Transverse colon (tissue), 4 donors: ENCODE measurements at regions not wholly inside any gene's neighbourhood (a gene's known extent, or its start where the extent isn't known, plus 50 kb on each side); places are given as distances from the start of the nearest gene placed in this dataset.

ENCODE experiments used
- DNase-seq: peaks from one replicate; pipeline ENCODE4 v3.0.0-alpha.2; 2019
- H3K27ac ChIP-seq, 4 donors: fragments of 200-600 bp; sonication (generic); 2 replicates each; pipeline ENCODE4 v1.5.1; 2016 to 2018; ENCODE audit warnings: inconsistent platforms in 4 of 4
- H3K27me3 ChIP-seq: fragments of 200-600 bp; sonication (generic); 2 replicates; pipeline ENCODE4 v1.5.1; 2017; ENCODE audit warnings: inconsistent platforms
- H3K36me3 ChIP-seq, 4 donors: fragments of 200-600 bp; sonication (generic); 2 replicates each; pipeline ENCODE4 v1.5.1; 2017 to 2019; ENCODE audit warnings: inconsistent platforms in 4 of 4
- H3K4me1 ChIP-seq, 4 donors: fragments of 200-600 bp; sonication (generic); 2 replicates each; pipeline ENCODE4 v1.5.1; 2017 to 2020; ENCODE audit warnings: inconsistent platforms in 4 of 4
- H3K4me3 ChIP-seq, 4 donors: fragments of 200-600 bp; sonication (generic); 1 replicate in 1 of 4; 2 replicates in 3 of 4; pipeline versions ENCODE4 v1.5.1 to v1.6.1; 2017 to 2019; ENCODE audit warnings: inconsistent platforms in 4 of 4
- H3K9me3 ChIP-seq, 2 donors: fragments of 200-600 bp; sonication (generic); 2 replicates each; pipeline ENCODE4 v1.5.1; 2017 to 2019; ENCODE audit warnings: inconsistent platforms in 2 of 2
- EP300 ChIP-seq: sonication (generic); formaldehyde crosslinking; IDR thresholded peaks from one replicate; pipeline ENCODE4 v1.6.1; 2017; ENCODE audit warnings: antibody characterized with exemption, low read depth
- POLR2A ChIP-seq: fragments of 450-650 bp; IDR thresholded peaks from one replicate; pipeline ENCODE4 v1.6.1; 2016; ENCODE audit warnings: antibody characterized with exemption, mild to moderate bottlenecking, moderate library complexity
- POLR2AphosphoS5 ChIP-seq, 3 donors: sonication (generic); formaldehyde crosslinking; IDR thresholded peaks; one replicate each; pipeline ENCODE4 v1.6.1; 2016; ENCODE audit warnings: antibody characterized with exemption in 3 of 3
- WGBS, 2 donors: methylation state at CpG; one replicate each; pipeline ENCODE4 v1.1.5; 2018; ENCODE audit warnings: low coverage in 1 of 2; 5-methylcytosine and 5-hydroxymethylcytosine counted together
- in situ Hi-C, 4 donors: fragments of 200-750 bp; cut with MboI; loops; one replicate each; pipeline versions ENCODE4 v1.15.0 to v1.15.1; 2017; ENCODE audit warnings: low sequenced_read_pairs in 3 of 4, low pct_ligation_motif_present in 1 of 4, low pct_unique_long_range_greater_than_20kb in 1 of 4
- intact Hi-C: fragments of 100-400 bp; cut with DNase I; formaldehyde crosslinking; loops from one replicate; pipeline ENCODE4 v1.15.1; 2023; ENCODE audit warnings: low total_unique reads
- TF ChIP-seq, protein P1 (sequence below), 5 experiments: fragments of 200-600 bp in 3 of 5; fragments of 450-650 bp in 2 of 5; sonication (generic) in 3 of 5; IDR thresholded peaks; 1 replicate in 2 of 5; 2 replicates in 3 of 5; pipeline ENCODE4 v1.5.1; 2016 to 2017; ENCODE audit warnings: antibody characterized with exemption in 5 of 5, inconsistent platforms in 3 of 5, mild to moderate bottlenecking in 2 of 5, moderate library complexity in 1 of 5

DNA sequence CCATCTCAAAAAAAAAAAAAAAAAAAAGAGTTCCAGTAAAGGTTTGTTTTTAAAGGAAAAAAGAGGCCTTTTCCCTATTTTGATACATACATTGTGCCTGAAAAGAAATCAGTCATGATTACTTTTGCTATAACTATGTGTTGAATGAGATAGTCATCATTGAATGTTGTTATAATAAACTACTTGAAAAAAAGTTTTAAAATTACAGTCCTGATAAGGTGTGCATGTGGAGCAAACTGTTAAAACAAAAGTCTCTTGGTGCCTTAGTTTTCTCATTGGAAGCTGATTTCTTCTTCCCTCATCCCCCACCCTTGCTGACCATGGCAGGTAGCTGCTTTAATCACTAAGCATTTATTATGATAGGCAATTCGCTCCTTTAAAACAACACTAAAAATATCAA is 172.3 kb upstream of the TBCA start:
- intact Hi-C loops (no loop called here), in situ Hi-C loops (no loop called here)
- H3K36me3 ChIP-seq, result no peaks in the 10 kb centered on the region
- TF ChIP-seq EP300 (no peak), POLR2AphosphoS5 (IDR thresholded peaks at IDR 0.05) (no peak), POLR2A (no peak)
- TF ChIP-seq, protein P1, sequence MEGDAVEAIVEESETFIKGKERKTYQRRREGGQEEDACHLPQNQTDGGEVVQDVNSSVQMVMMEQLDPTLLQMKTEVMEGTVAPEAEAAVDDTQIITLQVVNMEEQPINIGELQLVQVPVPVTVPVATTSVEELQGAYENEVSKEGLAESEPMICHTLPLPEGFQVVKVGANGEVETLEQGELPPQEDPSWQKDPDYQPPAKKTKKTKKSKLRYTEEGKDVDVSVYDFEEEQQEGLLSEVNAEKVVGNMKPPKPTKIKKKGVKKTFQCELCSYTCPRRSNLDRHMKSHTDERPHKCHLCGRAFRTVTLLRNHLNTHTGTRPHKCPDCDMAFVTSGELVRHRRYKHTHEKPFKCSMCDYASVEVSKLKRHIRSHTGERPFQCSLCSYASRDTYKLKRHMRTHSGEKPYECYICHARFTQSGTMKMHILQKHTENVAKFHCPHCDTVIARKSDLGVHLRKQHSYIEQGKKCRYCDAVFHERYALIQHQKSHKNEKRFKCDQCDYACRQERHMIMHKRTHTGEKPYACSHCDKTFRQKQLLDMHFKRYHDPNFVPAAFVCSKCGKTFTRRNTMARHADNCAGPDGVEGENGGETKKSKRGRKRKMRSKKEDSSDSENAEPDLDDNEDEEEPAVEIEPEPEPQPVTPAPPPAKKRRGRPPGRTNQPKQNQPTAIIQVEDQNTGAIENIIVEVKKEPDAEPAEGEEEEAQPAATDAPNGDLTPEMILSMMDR (IDR thresholded peaks at IDR 0.05), result no peak
- no peak for DNase-seq
- WGBS, 2 donors, result 69 to 96% methylated on average over 1 of the region's 1 CpG
- no peak overlapping the region for H3K27ac ChIP-seq
- peaks cover 27% of the 10 kb centered on the region for H3K27me3 ChIP-seq
- H3K9me3 ChIP-seq, result no peaks in the 10 kb centered on the region
- no peak overlapping the region for H3K4me3 ChIP-seq
- no peaks in the 10 kb centered on the region for H3K4me1 ChIP-seq

DNA sequence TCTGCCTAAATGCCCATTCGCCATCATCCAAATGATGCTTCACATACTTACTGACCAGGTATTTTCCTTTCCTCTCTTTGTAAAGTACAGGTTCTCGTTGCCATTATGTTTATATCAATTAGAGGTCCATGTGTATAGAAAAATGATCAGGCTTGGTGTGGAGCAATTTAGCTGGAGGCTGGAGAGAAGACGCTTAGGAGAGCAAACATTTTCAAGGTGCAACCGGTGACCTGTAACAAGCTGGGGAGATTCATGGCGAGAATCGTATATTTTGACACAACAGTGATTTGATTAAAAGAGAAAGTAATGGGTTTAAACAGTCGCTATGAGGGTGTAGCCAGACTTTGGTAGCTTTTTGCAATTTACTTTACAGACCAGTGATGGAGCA is 170.9 kb upstream of the TBCA start:
- Histone ChIP-seq H3K4me1 (no peaks in the 10 kb centered on the region), H3K9me3 (no peaks in the 10 kb centered on the region), H3K36me3 (no peaks in the 10 kb centered on the region), H3K27ac (no peak overlapping the region), H3K27me3 (peaks cover 38% of the 10 kb centered on the region), H3K4me3 (no peak overlapping the region)
- TF ChIP-seq EP300 (no peak), POLR2A (no peak), POLR2AphosphoS5 (IDR thresholded peaks at IDR 0.05) (no peak)
- TF ChIP-seq, protein P1 (IDR thresholded peaks at IDR 0.05), result no peak
- WGBS, 2 donors, result 58 to 65% methylated on average over 7 of the region's 7 CpGs
- DNase-seq, result no peak
- in situ Hi-C loops (no loop called here), intact Hi-C loops (no loop called here)

DNA sequence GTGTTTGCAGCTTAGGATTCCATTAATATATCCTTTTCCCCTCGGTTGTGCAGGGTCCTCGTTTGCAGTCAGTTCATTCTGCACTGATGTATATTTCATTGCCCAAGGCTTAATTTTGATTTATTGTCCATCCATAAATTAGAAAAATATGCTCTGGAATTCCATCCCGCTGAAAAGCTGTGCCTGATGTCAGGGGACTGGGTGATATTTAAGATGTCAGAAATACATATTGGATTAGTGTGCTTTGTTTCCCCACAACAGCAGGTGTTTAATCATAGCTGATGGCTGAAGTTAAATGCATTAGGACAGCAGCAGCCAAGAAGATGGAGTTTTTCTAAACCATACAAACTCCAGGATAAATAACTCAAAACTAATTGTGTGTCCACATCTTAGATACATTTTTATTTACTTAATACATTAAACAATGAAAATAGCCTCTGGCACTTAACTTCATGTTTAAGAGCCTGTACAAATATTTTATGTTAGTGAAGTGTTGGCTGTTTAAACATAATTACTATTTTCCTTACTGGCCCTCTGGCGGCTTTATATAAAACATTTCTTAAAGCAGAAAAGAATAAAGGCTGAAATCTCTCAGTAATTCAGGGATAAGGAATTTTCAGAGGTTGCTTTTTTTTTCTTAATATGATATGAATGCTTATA is 170.4 kb upstream of the TBCA start:
- no peaks in the 10 kb centered on the region for H3K36me3 ChIP-seq
- no peaks in the 10 kb centered on the region for H3K4me1 ChIP-seq
- WGBS, 2 donors, result 40 to 45% methylated on average over 3 to 4 of the region's 4 CpGs
- DNase-seq, result no peak
- no peak overlapping the region for H3K4me3 ChIP-seq
- no peak overlapping the region for H3K27ac ChIP-seq
- in situ Hi-C loops, result no loop called here
- TF ChIP-seq EP300 (no peak), POLR2A (no peak), POLR2AphosphoS5 (IDR thresholded peaks at IDR 0.05) (no peak)
- TF ChIP-seq, protein P1 (IDR thresholded peaks at IDR 0.05), result no peak
- intact Hi-C loops, result no loop called here
- no peaks in the 10 kb centered on the region for H3K9me3 ChIP-seq
- peaks cover 43% of the 10 kb centered on the region for H3K27me3 ChIP-seq

DNA sequence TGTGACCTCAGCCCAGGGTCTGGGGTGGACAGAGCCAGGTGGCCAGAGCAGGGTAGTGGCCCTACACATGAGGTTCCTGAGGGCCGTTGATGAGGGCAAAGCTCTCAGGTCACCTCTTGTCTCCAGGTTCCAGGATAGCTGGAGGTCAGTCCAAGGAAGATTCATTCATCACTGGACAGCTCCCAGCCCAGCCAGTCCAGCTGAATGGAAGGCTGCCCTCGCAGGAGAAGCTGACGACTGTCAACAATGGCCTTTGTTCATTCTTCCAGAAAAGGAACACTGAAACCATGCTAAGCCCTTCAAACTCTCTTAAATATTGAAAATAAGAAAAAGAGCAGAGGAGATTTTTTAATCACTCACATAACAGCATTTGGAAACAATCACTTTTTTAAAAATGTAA is 169.7 kb upstream of the TBCA start:
- Histone ChIP-seq H3K27ac (no peak overlapping the region), H3K27me3 (peaks cover 49% of the 10 kb centered on the region), H3K4me1 (no peaks in the 10 kb centered on the region), H3K4me3 (no peak overlapping the region), H3K36me3 (no peaks in the 10 kb centered on the region), H3K9me3 (no peaks in the 10 kb centered on the region)
- no peak for DNase-seq
- intact Hi-C loops (no loop called here), in situ Hi-C loops (no loop called here)
- TF ChIP-seq POLR2A (no peak), EP300 (no peak), POLR2AphosphoS5 (IDR thresholded peaks at IDR 0.05) (no peak)
- TF ChIP-seq, protein P1 (IDR thresholded peaks at IDR 0.05), result no peak
- 27 to 31% methylated on average over 2 to 3 of the region's 3 CpGs for WGBS, 2 donors
